Gastrocnemius medialis (tissue), 4 donors: ENCODE measurements at regions not wholly inside any gene's neighbourhood (a gene's known extent, or its start where the extent isn't known, plus 50 kb on each side); places are given as distances from the start of the nearest gene placed in this dataset.

Source experiments
- ATAC-seq, 2 donors: fragments of 150-250 bp; one replicate each; pipeline ENCODE4 v1.9.1; 2016
- DNase-seq, 2 donors: peaks; one replicate each; pipeline ENCODE4 v3.0.0-alpha.2; 2019
- H3K27ac ChIP-seq, 4 donors: fragments of 200-600 bp; sonication (generic); 1 replicate in 1 of 4; 2 replicates in 3 of 4; pipeline ENCODE4 v1.5.1; 2016 to 2018; ENCODE audit warnings: mild to moderate bottlenecking in 2 of 4, moderate library complexity in 1 of 4
- H3K27me3 ChIP-seq, 3 donors: fragments of 200-600 bp; sonication (generic) in 2 of 3; 1 replicate in 1 of 3; 2 replicates in 2 of 3; pipeline versions ENCODE4 v1.5.1 to v1.6.0; 2016 to 2019; ENCODE audit warnings: mild to moderate bottlenecking in 1 of 3, moderate library complexity in 1 of 3
- H3K36me3 ChIP-seq, 2 donors: fragments of 200-600 bp; sonication (generic) in 1 of 2; one replicate each; pipeline ENCODE4 v1.5.1; 2017 to 2018
- H3K4me1 ChIP-seq, 2 donors: fragments of 200-600 bp; sonication (generic) in 1 of 2; one replicate each; pipeline ENCODE4 v1.5.1; 2016 to 2017; ENCODE audit warnings: mild to moderate bottlenecking in 2 of 2
- H3K4me3 ChIP-seq, 4 donors: fragments of 200-600 bp; sonication (generic) in 3 of 4; 1 replicate in 1 of 4; 2 replicates in 3 of 4; pipeline ENCODE4 v1.5.1; 2016 to 2019; ENCODE audit warnings: mild to moderate bottlenecking in 2 of 4
- H3K9me3 ChIP-seq, 3 donors: fragments of 200-600 bp; sonication (generic) in 2 of 3; 1 replicate in 1 of 3; 2 replicates in 2 of 3; pipeline ENCODE4 v1.5.1; 2016 to 2019
- POLR2A ChIP-seq, 2 donors: fragments of 450-650 bp; IDR thresholded peaks; one replicate each; pipeline ENCODE4 v1.6.1; 2017; ENCODE audit warnings: antibody characterized with exemption in 2 of 2, mild to moderate bottlenecking in 2 of 2, moderate library complexity in 2 of 2
- in situ Hi-C, 4 donors: fragments of 200-750 bp; cut with MboI; loops; one replicate each; pipeline versions ENCODE4 v1.15.0 to v1.8.0; 2017; ENCODE audit warnings: low sequenced_read_pairs in 4 of 4
- intact Hi-C: fragments of 100-400 bp; cut with DNase I; formaldehyde crosslinking; loops from one replicate; pipeline ENCODE4 v1.15.1; 2023; ENCODE audit warnings: low total_unique reads
- TF ChIP-seq, protein P1 (sequence below), 5 experiments: fragments of 450-650 bp in 3 of 5; fragments of 200-600 bp in 2 of 5; sonication (generic) in 2 of 5; IDR thresholded peaks in 4 of 5; conservative IDR thresholded peaks in 1 of 5; 1 replicate in 4 of 5; 2 replicates in 1 of 5; pipeline ENCODE4 v1.5.1; 2016 to 2019; ENCODE audit warnings: antibody characterized with exemption in 5 of 5, mild to moderate bottlenecking in 3 of 5, moderate library complexity in 3 of 5

GRCh38 chr10:129402459-129402858, 64.6 kb upstream of the MGMT start:
- TF ChIP-seq POLR2A (IDR thresholded peaks at IDR 0.05) = no peak
- TF ChIP-seq, protein P1, sequence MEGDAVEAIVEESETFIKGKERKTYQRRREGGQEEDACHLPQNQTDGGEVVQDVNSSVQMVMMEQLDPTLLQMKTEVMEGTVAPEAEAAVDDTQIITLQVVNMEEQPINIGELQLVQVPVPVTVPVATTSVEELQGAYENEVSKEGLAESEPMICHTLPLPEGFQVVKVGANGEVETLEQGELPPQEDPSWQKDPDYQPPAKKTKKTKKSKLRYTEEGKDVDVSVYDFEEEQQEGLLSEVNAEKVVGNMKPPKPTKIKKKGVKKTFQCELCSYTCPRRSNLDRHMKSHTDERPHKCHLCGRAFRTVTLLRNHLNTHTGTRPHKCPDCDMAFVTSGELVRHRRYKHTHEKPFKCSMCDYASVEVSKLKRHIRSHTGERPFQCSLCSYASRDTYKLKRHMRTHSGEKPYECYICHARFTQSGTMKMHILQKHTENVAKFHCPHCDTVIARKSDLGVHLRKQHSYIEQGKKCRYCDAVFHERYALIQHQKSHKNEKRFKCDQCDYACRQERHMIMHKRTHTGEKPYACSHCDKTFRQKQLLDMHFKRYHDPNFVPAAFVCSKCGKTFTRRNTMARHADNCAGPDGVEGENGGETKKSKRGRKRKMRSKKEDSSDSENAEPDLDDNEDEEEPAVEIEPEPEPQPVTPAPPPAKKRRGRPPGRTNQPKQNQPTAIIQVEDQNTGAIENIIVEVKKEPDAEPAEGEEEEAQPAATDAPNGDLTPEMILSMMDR (IDR thresholded peaks at IDR 0.05 in 4 of 5, conservative IDR thresholded peaks at IDR 0.05 in 1 of 5) = no peak
- in situ Hi-C loops (no loop called here), intact Hi-C loops (no loop called here)
- no peak for DNase-seq
- ATAC-seq = no peak
- H3K9me3 ChIP-seq = no peaks in the 10 kb centered on the region
- H3K27ac ChIP-seq = no peak overlapping the region
- no peaks in the 10 kb centered on the region for H3K27me3 ChIP-seq
- no peaks in the 10 kb centered on the region for H3K4me1 ChIP-seq
- H3K36me3 ChIP-seq = no peaks in the 10 kb centered on the region
- no peak overlapping the region for H3K4me3 ChIP-seq

DNA sequence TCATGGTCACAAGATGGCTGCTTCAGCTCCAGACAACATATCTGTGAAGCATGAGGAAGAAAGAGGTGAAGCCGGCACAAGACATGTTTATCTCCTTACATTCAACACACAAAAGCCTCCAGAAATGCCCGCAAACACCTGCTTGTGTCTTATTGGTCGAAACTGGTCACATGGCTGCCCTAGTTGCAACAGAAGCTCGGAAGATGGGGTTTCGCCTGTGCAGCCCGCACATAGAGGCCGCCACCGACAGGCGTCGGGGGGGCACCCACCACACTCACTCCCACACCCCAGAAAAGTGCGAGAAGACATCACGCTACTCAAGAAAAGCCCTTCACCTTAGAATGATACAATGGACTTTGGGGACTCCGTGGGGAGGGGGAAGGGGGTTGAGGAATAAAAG, 63.0 kb upstream of the MGMT start:
- H3K27me3 ChIP-seq = no peaks in the 10 kb centered on the region
- in situ Hi-C loops (no loop called here), intact Hi-C loops (no loop called here)
- ATAC-seq (no peak), DNase-seq (no peak)
- no peaks in the 10 kb centered on the region for H3K9me3 ChIP-seq
- H3K27ac ChIP-seq = no peak overlapping the region
- no peaks in the 10 kb centered on the region for H3K36me3 ChIP-seq
- H3K4me3 ChIP-seq = no peak overlapping the region
- TF ChIP-seq, protein P1 (IDR thresholded peaks at IDR 0.05 in 4 of 5, conservative IDR thresholded peaks at IDR 0.05 in 1 of 5) = no peak
- TF ChIP-seq POLR2A (IDR thresholded peaks at IDR 0.05) = no peak
- no peaks in the 10 kb centered on the region for H3K4me1 ChIP-seq

- DNase-seq = no peak
- intact Hi-C loops = no loop called here
- Histone ChIP-seq H3K9me3 (no peaks in the 10 kb centered on the region), H3K27me3 (no peaks in the 10 kb centered on the region), H3K27ac (no peak overlapping the region), H3K4me1 (no peaks in the 10 kb centered on the region), H3K4me3 (no peak overlapping the region), H3K36me3 (no peaks in the 10 kb centered on the region)
- TF ChIP-seq, protein P1 (IDR thresholded peaks at IDR 0.05 in 4 of 5, conservative IDR thresholded peaks at IDR 0.05 in 1 of 5) = no peak
- TF ChIP-seq POLR2A (IDR thresholded peaks at IDR 0.05) = no peak
- ATAC-seq = no peak
- in situ Hi-C loops = no loop called here
Measured at GRCh38 chr10:129405389-129405788, 61.7 kb upstream of the MGMT start.

- intact Hi-C loops = no loop called here
- ATAC-seq = no peak
- in situ Hi-C loops = no loop called here
- Histone ChIP-seq H3K4me3 (no peak overlapping the region), H3K9me3 (no peaks in the 10 kb centered on the region), H3K36me3 (no peaks in the 10 kb centered on the region), H3K4me1 (no peaks in the 10 kb centered on the region), H3K27me3 (no peaks in the 10 kb centered on the region), H3K27ac (peak overlapping the region in 1 of 4 donors; percentile 20)
- TF ChIP-seq, protein P1 (IDR thresholded peaks at IDR 0.05 in 4 of 5, conservative IDR thresholded peaks at IDR 0.05 in 1 of 5) = no peak
- TF ChIP-seq POLR2A (IDR thresholded peaks at IDR 0.05) = no peak
- no peak for DNase-seq
Measured at GRCh38 chr10:129410688-129411392, 56.2 kb upstream of the MGMT start.

DNA sequence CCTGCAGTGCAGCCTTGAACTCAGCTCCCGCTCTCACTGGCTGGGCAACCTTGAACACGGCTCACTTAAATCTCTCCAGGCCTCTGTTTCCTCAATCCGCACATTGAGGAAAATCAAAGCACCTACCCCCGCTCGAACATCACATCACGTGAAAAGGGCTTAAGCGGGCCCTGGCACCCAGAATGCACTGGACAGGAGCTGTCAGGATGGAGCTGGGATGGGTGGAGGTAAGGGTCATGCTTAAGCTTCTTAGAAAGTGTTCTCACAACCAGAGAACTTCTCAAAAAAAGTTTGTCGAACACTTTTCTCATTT, 55.7 kb upstream of the MGMT start:
- no peak for DNase-seq
- peak overlapping the region in 1 of 4 donors; percentile 20 for H3K27ac ChIP-seq
- H3K9me3 ChIP-seq = no peaks in the 10 kb centered on the region
- H3K27me3 ChIP-seq = no peaks in the 10 kb centered on the region
- intact Hi-C loops (no loop called here), in situ Hi-C loops (no loop called here)
- H3K36me3 ChIP-seq = no peaks in the 10 kb centered on the region
- no peaks in the 10 kb centered on the region for H3K4me1 ChIP-seq
- ATAC-seq = no peak
- no peak overlapping the region for H3K4me3 ChIP-seq
- TF ChIP-seq, protein P1 (IDR thresholded peaks at IDR 0.05 in 4 of 5, conservative IDR thresholded peaks at IDR 0.05 in 1 of 5) = no peak
- no peak for TF ChIP-seq POLR2A (IDR thresholded peaks at IDR 0.05)
